GM12892 (cell line): ENCODE measurements at regions not wholly inside any gene's neighbourhood (a gene's known extent, or its start where the extent isn't known, plus 50 kb on each side); places are given as distances from the start of the nearest gene placed in this dataset.

Experiments
- POLR2A ChIP-seq: IDR thresholded peaks from 2 replicates; pipeline ENCODE4 v1.6.1; 2011; ENCODE audit warnings: low read depth, low read length, control low read depth
- POLR2AphosphoS5 ChIP-seq: IDR thresholded peaks from 2 replicates; pipeline ENCODE4 v1.6.1; 2011; ENCODE audit warnings: low read depth, low read length, control low read depth
- TAF1 ChIP-seq: IDR thresholded peaks from 2 replicates; pipeline ENCODE4 v1.6.1; 2011; ENCODE audit warnings: low read depth, mild to moderate bottlenecking, control low read depth, low read length, borderline replicate concordance

DNA sequence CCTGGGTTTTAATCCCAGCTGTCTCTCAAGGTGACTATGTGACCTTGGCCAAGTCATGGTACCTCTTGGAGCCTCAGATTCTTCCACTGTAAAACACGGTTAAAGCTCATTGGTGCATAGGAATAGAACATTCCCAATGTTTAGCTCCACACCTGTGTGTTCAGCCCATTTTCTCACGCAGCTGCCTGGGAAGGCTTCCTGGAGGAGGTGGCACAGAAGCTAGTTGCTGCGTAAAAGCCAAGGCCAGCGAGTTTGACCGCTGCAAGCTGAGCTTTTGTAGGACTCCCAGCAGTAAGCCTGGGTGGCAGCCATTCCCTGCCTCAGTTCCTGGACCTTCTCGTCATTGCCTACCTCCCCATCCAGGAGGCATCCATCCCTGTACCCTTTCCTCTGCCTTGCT is 326.6 kb downstream of the RPS24 start:
- TF ChIP-seq POLR2A = no peak
- no peak for TF ChIP-seq TAF1
- TF ChIP-seq POLR2AphosphoS5 = no peak
